ENCODE measurements at regions not wholly inside any gene's neighbourhood (a gene's known extent, or its start where the extent isn't known, plus 50 kb on each side); places are given as distances from the start of the nearest gene placed in this dataset.
"Not testable (repeated sequence)": the region's sequence is repeated elsewhere in the genome, so short reads cannot be mapped to it uniquely, and the experiment has no call there.

GRCh38 chr10:33031171-33031570 lies 73.1 kb upstream of the ITGB1 start:
- H3K23ac ChIP-seq (ENCODE audit: low read length in 2 of 2), result no peak overlapping the region
- H2BK5ac ChIP-seq (ENCODE audit: low read depth, low read length, poor library complexity, severe bottlenecking), result no peak overlapping the region
- H2AK5ac ChIP-seq (ENCODE audit: low read length, severe bottlenecking), result no peak overlapping the region
- no peak overlapping the region for H3K4ac ChIP-seq (ENCODE audit: low read depth in 1 of 2, low read length in 2 of 2)
- no peak overlapping the region for H2BK15ac ChIP-seq (ENCODE audit: low read depth, poor library complexity, severe bottlenecking)
- WGBS, result 94% methylated on average over 5 of the region's 5 CpGs
- H2AFZ ChIP-seq (ENCODE audit: low read depth, low read length), result no peak overlapping the region
- no peak overlapping the region for H3K4me2 ChIP-seq (ENCODE audit: low read length, poor library complexity, severe bottlenecking)
- H4K8ac ChIP-seq (ENCODE audit: low read length), result no peak overlapping the region
- H3K27me3 ChIP-seq (ENCODE audit: control insufficient read depth in 1 of 2, insufficient read depth in 1 of 2, low read length in 2 of 2), result no peaks in the 10 kb centered on the region
- no peaks in the 10 kb centered on the region for H3K79me1 ChIP-seq (replicated peaks; ENCODE audit: low read length, poor library complexity, severe bottlenecking)
- H3K4me3 ChIP-seq (ENCODE audit: insufficient read depth in 1 of 2, low read depth in 1 of 2, low read length in 2 of 2), result no peak overlapping the region
- H3K27ac ChIP-seq (ENCODE audit: low read length, poor library complexity, severe bottlenecking), result no peak overlapping the region
- no peak overlapping the region for H3K14ac ChIP-seq (ENCODE audit: low read length in 2 of 2)
- H2BK120ac ChIP-seq (ENCODE audit: low read depth, low read length), result no peak overlapping the region
- no peak overlapping the region for H2BK12ac ChIP-seq (ENCODE audit: low read length in 2 of 2)
- peaks cover 0 to 2% of the 10 kb centered on the region in 2 experiments for H3K36me3 ChIP-seq (ENCODE audit: control insufficient read depth in 1 of 2, insufficient read depth in 2 of 2, low read depth in 1 of 2, low read length in 2 of 2)
- H3K9ac ChIP-seq (ENCODE audit: low read length), result no peak overlapping the region
- H3K4me1 ChIP-seq (ENCODE audit: control insufficient read depth, insufficient read depth, low read depth, low read length), result no peaks in the 10 kb centered on the region
- no peaks in the 10 kb centered on the region for H3K9me3 ChIP-seq (ENCODE audit: control insufficient read depth, low read length)
- DNase-seq, result no peak
- H4K91ac ChIP-seq (ENCODE audit: low read length), result no peak overlapping the region
- no peak overlapping the region for H3K18ac ChIP-seq (ENCODE audit: low read depth in 1 of 2, low read length in 2 of 2)

GRCh38 chr10:33028515-33028914 lies 70.5 kb upstream of the ITGB1 start:
- WGBS, result 91% methylated on average over 4 of the region's 5 CpGs
- H3K27ac ChIP-seq (ENCODE audit: low read length, poor library complexity, severe bottlenecking), result not testable (repeated sequence)

GRCh38 chr10:33027088-33027487 lies 69.1 kb upstream of the ITGB1 start:
- Histone ChIP-seq H2AFZ (ENCODE audit: low read depth, low read length) (no peak overlapping the region), H2BK12ac (ENCODE audit: low read length in 2 of 2) (no peak overlapping the region), H3K4me1 (ENCODE audit: control insufficient read depth, insufficient read depth, low read depth, low read length) (no peaks in the 10 kb centered on the region), H3K27me3 (ENCODE audit: control insufficient read depth in 1 of 2, insufficient read depth in 1 of 2, low read length in 2 of 2) (no peaks in the 10 kb centered on the region), H2BK120ac (ENCODE audit: low read depth, low read length) (no peak overlapping the region), H2BK15ac (ENCODE audit: low read depth, poor library complexity, severe bottlenecking) (no peak overlapping the region), H3K4ac (ENCODE audit: low read depth in 1 of 2, low read length in 2 of 2) (no peak overlapping the region), H3K14ac (ENCODE audit: low read length in 2 of 2) (no peak overlapping the region), H3K18ac (ENCODE audit: low read depth in 1 of 2, low read length in 2 of 2) (no peak overlapping the region), H3K4me2 (ENCODE audit: low read length, poor library complexity, severe bottlenecking) (no peak overlapping the region), H3K23ac (ENCODE audit: low read length in 2 of 2) (no peak overlapping the region), H3K4me3 (ENCODE audit: insufficient read depth in 1 of 2, low read depth in 1 of 2, low read length in 2 of 2) (no peak overlapping the region), H3K9me3 (ENCODE audit: control insufficient read depth, low read length) (no peaks in the 10 kb centered on the region), H2AK5ac (ENCODE audit: low read length, severe bottlenecking) (no peak overlapping the region), H3K79me1 (replicated peaks; ENCODE audit: low read length, poor library complexity, severe bottlenecking) (peaks cover 6% of the 10 kb centered on the region), H3K36me3 (ENCODE audit: control insufficient read depth in 1 of 2, insufficient read depth in 2 of 2, low read depth in 1 of 2, low read length in 2 of 2) (peaks cover 0 to 2% of the 10 kb centered on the region in 2 experiments), H2BK5ac (ENCODE audit: low read depth, low read length, poor library complexity, severe bottlenecking) (no peak overlapping the region), H3K9ac (ENCODE audit: low read length) (no peak overlapping the region), H3K27ac (ENCODE audit: low read length, poor library complexity, severe bottlenecking) (no peak overlapping the region), H4K8ac (ENCODE audit: low read length) (no peak overlapping the region), H4K91ac (ENCODE audit: low read length) (no peak overlapping the region)
- WGBS, result 95% methylated on average over 5 of the region's 6 CpGs
- DNase-seq, result no peak

More at GRCh38 chr10:33028515-33028914, 70.5 kb upstream of the ITGB1 start:
- not testable (repeated sequence) for H3K23ac ChIP-seq (ENCODE audit: low read length in 2 of 2); H3K18ac ChIP-seq (ENCODE audit: low read depth in 1 of 2, low read length in 2 of 2); H3K4ac ChIP-seq (ENCODE audit: low read depth in 1 of 2, low read length in 2 of 2); H2BK15ac ChIP-seq (ENCODE audit: low read depth, poor library complexity, severe bottlenecking); H3K27me3 ChIP-seq (ENCODE audit: control insufficient read depth in 1 of 2, insufficient read depth in 1 of 2, low read length in 2 of 2); H4K91ac ChIP-seq (ENCODE audit: low read length); H3K79me1 ChIP-seq (replicated peaks; ENCODE audit: low read length, poor library complexity, severe bottlenecking); H2AFZ ChIP-seq (ENCODE audit: low read depth, low read length); H2BK5ac ChIP-seq (ENCODE audit: low read depth, low read length, poor library complexity, severe bottlenecking); H2BK12ac ChIP-seq (ENCODE audit: low read length in 2 of 2); H3K4me1 ChIP-seq (ENCODE audit: control insufficient read depth, insufficient read depth, low read depth, low read length); H2BK120ac ChIP-seq (ENCODE audit: low read depth, low read length); H3K4me3 ChIP-seq (ENCODE audit: insufficient read depth in 1 of 2, low read depth in 1 of 2, low read length in 2 of 2); H3K14ac ChIP-seq (ENCODE audit: low read length in 2 of 2); H4K8ac ChIP-seq (ENCODE audit: low read length); H3K36me3 ChIP-seq (ENCODE audit: control insufficient read depth in 1 of 2, insufficient read depth in 2 of 2, low read depth in 1 of 2, low read length in 2 of 2); DNase-seq; H3K4me2 ChIP-seq (ENCODE audit: low read length, poor library complexity, severe bottlenecking); H3K9me3 ChIP-seq (ENCODE audit: control insufficient read depth, low read length); H3K9ac ChIP-seq (ENCODE audit: low read length); H2AK5ac ChIP-seq (ENCODE audit: low read length, severe bottlenecking)

GRCh38 chr10:33026422-33026821 lies 68.4 kb upstream of the ITGB1 start:
- H3K14ac ChIP-seq (ENCODE audit: low read length in 2 of 2), result no peak overlapping the region
- peaks cover 7% of the 10 kb centered on the region for H3K79me1 ChIP-seq (replicated peaks; ENCODE audit: low read length, poor library complexity, severe bottlenecking)
- no peaks in the 10 kb centered on the region for H3K9me3 ChIP-seq (ENCODE audit: control insufficient read depth, low read length)
- no peak overlapping the region for H3K4me3 ChIP-seq (ENCODE audit: insufficient read depth in 1 of 2, low read depth in 1 of 2, low read length in 2 of 2)
- H3K27ac ChIP-seq (ENCODE audit: low read length, poor library complexity, severe bottlenecking), result no peak overlapping the region
- DNase-seq, result no peak
- no peaks in the 10 kb centered on the region for H3K27me3 ChIP-seq (ENCODE audit: control insufficient read depth in 1 of 2, insufficient read depth in 1 of 2, low read length in 2 of 2)
- H2AK5ac ChIP-seq (ENCODE audit: low read length, severe bottlenecking), result no peak overlapping the region
- H2BK120ac ChIP-seq (ENCODE audit: low read depth, low read length), result no peak overlapping the region
- H3K9ac ChIP-seq (ENCODE audit: low read length), result no peak overlapping the region
- H3K4ac ChIP-seq (ENCODE audit: low read depth in 1 of 2, low read length in 2 of 2), result no peak overlapping the region
- no peak overlapping the region for H4K91ac ChIP-seq (ENCODE audit: low read length)
- no peaks in the 10 kb centered on the region for H3K4me1 ChIP-seq (ENCODE audit: control insufficient read depth, insufficient read depth, low read depth, low read length)
- no peak overlapping the region for H3K4me2 ChIP-seq (ENCODE audit: low read length, poor library complexity, severe bottlenecking)
- no peak overlapping the region for H4K8ac ChIP-seq (ENCODE audit: low read length)
- peaks cover 0 to 2% of the 10 kb centered on the region in 2 experiments for H3K36me3 ChIP-seq (ENCODE audit: control insufficient read depth in 1 of 2, insufficient read depth in 2 of 2, low read depth in 1 of 2, low read length in 2 of 2)
- no peak overlapping the region for H2BK15ac ChIP-seq (ENCODE audit: low read depth, poor library complexity, severe bottlenecking)
- H2BK5ac ChIP-seq (ENCODE audit: low read depth, low read length, poor library complexity, severe bottlenecking), result no peak overlapping the region
- no peak overlapping the region for H3K18ac ChIP-seq (ENCODE audit: low read depth in 1 of 2, low read length in 2 of 2)
- WGBS, result 60% methylated on average over 3 of the region's 3 CpGs
- no peak overlapping the region for H2BK12ac ChIP-seq (ENCODE audit: low read length in 2 of 2)
- no peak overlapping the region for H3K23ac ChIP-seq (ENCODE audit: low read length in 2 of 2)
- no peak overlapping the region for H2AFZ ChIP-seq (ENCODE audit: low read depth, low read length)

Measured in mesenchymal stem cell (in vitro differentiated cells and primary cell).